ENCODE measurements at regions not wholly inside any gene's neighbourhood (a gene's known extent, or its start where the extent isn't known, plus 50 kb on each side); places are given as distances from the start of the nearest gene placed in this dataset.

DNA sequence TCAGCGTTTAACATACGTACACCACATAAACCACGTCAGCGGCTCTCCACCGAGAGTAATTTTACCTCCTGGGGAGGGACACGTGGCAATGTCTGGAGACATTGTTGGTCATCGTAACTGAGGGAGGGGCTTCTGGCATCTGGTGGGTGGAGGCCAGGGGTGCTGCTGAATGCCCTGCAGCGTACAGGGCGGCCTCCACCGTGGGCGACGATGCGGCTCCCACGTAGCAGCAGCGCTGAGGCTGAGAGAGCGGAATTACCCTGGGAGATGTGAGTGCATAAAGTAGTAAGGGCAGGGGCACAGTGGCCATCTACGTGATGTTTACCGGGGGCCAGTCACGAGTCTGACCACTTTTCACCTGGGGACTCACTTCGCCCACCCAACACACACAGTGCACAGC, 212.4 kb downstream of the RBFOX3 start:
- ATAC-seq (no peak), DNase-seq (ENCODE audit: low spot score) (no peak), FAIRE-seq (no peak)
- Histone ChIP-seq H2AFZ (ENCODE audit: low read length) (no peak overlapping the region), H3K27me3 (ENCODE audit: control insufficient read depth in 1 of 2, insufficient read depth in 2 of 2, low read length in 2 of 2) (peaks cover 26 to 91% of the 10 kb centered on the region in 2 experiments), H3K4me3 (replicated peaks in 1 of 3; ENCODE audit: insufficient read depth in 1 of 3, low read depth in 2 of 3, low read length in 3 of 3) (no peak overlapping the region), H3K9me3 (ENCODE audit: low read length) (no peaks in the 10 kb centered on the region), H4K20me1 (ENCODE audit: insufficient read depth, low read length) (peaks cover 4% of the 10 kb centered on the region; the same call in 1 of the 2 replicates), H3K27ac (ENCODE audit: extremely low read length, insufficient read depth, low read length) (no peak overlapping the region), H3K9ac (ENCODE audit: insufficient read depth, low read depth, low read length) (no peak overlapping the region), H3K79me2 (ENCODE audit: insufficient read depth, low read length) (no peaks in the 10 kb centered on the region), H3K4me1 (ENCODE audit: insufficient read depth, low read length) (0 out of 2 replicates have a peak, but pooled peaks cover 4% of the 10 kb centered on the region), H3K36me3 (replicated peaks in 1 of 2; ENCODE audit: control insufficient read depth in 1 of 2, insufficient read depth in 2 of 2, low read length in 2 of 2) (no peaks in the 10 kb centered on the region), H3K4me2 (ENCODE audit: low read depth, low read length) (no peak overlapping the region)
- ChIA-PET POLR2A (no interaction called here), CTCF (ENCODE audit: low intra/inter-chr PET ratio, low total read pairs) (no interaction called here)
- in situ Hi-C loops (cut with HindIII; ENCODE audit: extremely low pct_ligation_motif_present, low pct_unique_long_range_greater_than_20kb) (no loop called here), intact Hi-C loops (cut with micrococcal nuclease; ENCODE audit: unreplicated experiment) (no loop called here)
- no TSS peak for BruUV-seq (replicated peaks)
- no peak for TF ChIP-seq ZNF121 (CRISPR knock-in tag; IDR thresholded peaks at IDR 0.05)
- no peak for TF ChIP-seq FOXM1 (CRISPR knock-in tag; IDR thresholded peaks at IDR 0.05)
- no peak for TF ChIP-seq CREM (IDR thresholded peaks at IDR 0.05)
- TF ChIP-seq CREM (CRISPR knock-in tag; IDR thresholded peaks at IDR 0.05) = no peak
- no peak for TF ChIP-seq HNRNPUL1 (IDR thresholded peaks at IDR 0.05; ENCODE audit: low read depth, low read length)
- no peak for TF ChIP-seq GPN1 (CRISPR knock-in tag; IDR thresholded peaks at IDR 0.05; ENCODE audit: borderline replicate concordance)
- no peak for TF ChIP-seq WIZ (CRISPR knock-in tag; IDR thresholded peaks at IDR 0.05)
- TF ChIP-seq, protein P1, sequence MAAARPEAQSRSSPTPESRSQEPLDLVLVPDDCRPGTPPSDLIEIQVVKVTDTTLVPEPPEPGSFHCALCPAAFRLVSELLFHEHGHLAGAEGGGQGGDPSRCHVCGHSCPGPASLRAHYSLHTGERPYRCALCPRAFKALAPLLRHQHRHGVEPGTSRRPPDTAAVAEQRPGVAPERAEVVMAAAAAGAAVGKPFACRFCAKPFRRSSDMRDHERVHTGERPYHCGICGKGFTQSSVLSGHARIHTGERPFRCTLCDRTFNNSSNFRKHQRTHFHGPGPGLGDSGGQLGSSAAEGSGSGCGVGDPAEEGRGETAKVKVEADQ (CRISPR knock-in tag; IDR thresholded peaks at IDR 0.05; ENCODE audit: borderline replicate concordance) = no peak
- TF ChIP-seq, protein P2, sequence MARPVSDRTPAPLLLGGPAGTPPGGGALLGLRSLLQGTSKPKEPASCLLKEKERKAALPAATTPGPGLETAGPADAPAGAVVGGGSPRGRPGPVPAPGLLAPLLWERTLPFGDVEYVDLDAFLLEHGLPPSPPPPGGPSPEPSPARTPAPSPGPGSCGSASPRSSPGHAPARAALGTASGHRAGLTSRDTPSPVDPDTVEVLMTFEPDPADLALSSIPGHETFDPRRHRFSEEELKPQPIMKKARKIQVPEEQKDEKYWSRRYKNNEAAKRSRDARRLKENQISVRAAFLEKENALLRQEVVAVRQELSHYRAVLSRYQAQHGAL (CRISPR knock-in tag; IDR thresholded peaks at IDR 0.05; ENCODE audit: not compliant biosample characterization) = no peak
- TF ChIP-seq ZNF672 (CRISPR knock-in tag; IDR thresholded peaks at IDR 0.05) = no peak
- TF ChIP-seq GATA4 (IDR thresholded peaks at IDR 0.05; ENCODE audit: borderline replicate concordance, low read depth) = no peak
- WGBS (ENCODE audit: low lambda C conversion rate) = 52% methylated on average over 14 of the region's 20 CpGs

Data from HepG2 (cell line).